Liver (tissue), 8 donors: ENCODE measurements at regions not wholly inside any gene's neighbourhood (a gene's known extent, or its start where the extent isn't known, plus 50 kb on each side); places are given as distances from the start of the nearest gene placed in this dataset.
A peak's percentile ranks its signal among the peaks of the same experiment; 100 is the strongest.

Experiments
- DNase-seq: peaks from one replicate; pipeline ENCODE4 v3.0.0-alpha.2; 2017; ENCODE audit warnings: low spot score
- H3K27ac ChIP-seq, 2 donors: one replicate each; pipeline ENCODE4 v1.7.0; 2013; ENCODE audit warnings: inconsistent platforms in 2 of 2, low read length in 2 of 2, control low read depth in 1 of 2, low read depth in 1 of 2, mild to moderate bottlenecking in 1 of 2
- H3K27me3 ChIP-seq, 4 donors: one replicate each; pipeline versions ENCODE4 v1.6.1 to v1.7.0; 2013; ENCODE audit warnings: low read length in 3 of 4, inconsistent platforms in 1 of 4, mild to moderate bottlenecking in 1 of 4, moderate library complexity in 1 of 4; ENCODE audit not compliant: control insufficient read depth in 4 of 4, insufficient read depth in 4 of 4
- H3K36me3 ChIP-seq, 4 donors: one replicate each; pipeline versions ENCODE4 v1.6.1 to v1.7.0; 2013; ENCODE audit warnings: low read length in 3 of 4, mild to moderate bottlenecking in 3 of 4, low read depth in 1 of 4, moderate library complexity in 1 of 4; ENCODE audit not compliant: control insufficient read depth in 4 of 4, insufficient read depth in 3 of 4
- H3K4me1 ChIP-seq, 4 donors: one replicate each; pipeline versions ENCODE4 v1.6.1 to v1.7.0; 2013; ENCODE audit warnings: low read length in 3 of 4, mild to moderate bottlenecking in 3 of 4, moderate library complexity in 1 of 4; ENCODE audit not compliant: control insufficient read depth in 4 of 4, insufficient read depth in 4 of 4
- H3K4me3 ChIP-seq, 3 donors: one replicate each; pipeline versions ENCODE4 v1.6.1 to v1.7.0; 2013; ENCODE audit warnings: low read length in 3 of 3, control low read depth in 1 of 3, low read depth in 1 of 3, mild to moderate bottlenecking in 1 of 3
- H3K9ac ChIP-seq, 2 donors: one replicate each; pipeline ENCODE4 v1.7.0; 2013; ENCODE audit warnings: low read length in 2 of 2, mild to moderate bottlenecking in 2 of 2, moderate library complexity in 2 of 2, control low read depth in 1 of 2, low read depth in 1 of 2
- H3K9me3 ChIP-seq, 4 donors: one replicate each; pipeline versions ENCODE4 v1.6.1 to v1.7.0; 2013; ENCODE audit warnings: low read length in 3 of 4; ENCODE audit not compliant: control insufficient read depth in 4 of 4
- ATF3 ChIP-seq: IDR thresholded peaks from 2 replicates; pipeline ENCODE4 v1.6.1; 2016; ENCODE audit warnings: antibody characterized with exemption
- EGR1 ChIP-seq, 2 donors: IDR thresholded peaks; 2 replicates each; pipeline ENCODE4 v1.6.1; 2016 to 2018; ENCODE audit warnings: antibody characterized with exemption in 2 of 2, low read depth in 2 of 2
- FOXA1 ChIP-seq: IDR thresholded peaks from 2 replicates; pipeline ENCODE4 v1.6.1; 2016; ENCODE audit warnings: antibody characterized with exemption
- FOXA2 ChIP-seq: IDR thresholded peaks from 2 replicates; pipeline ENCODE4 v1.6.1; 2016; ENCODE audit warnings: antibody characterized with exemption
- GABPA ChIP-seq, 2 donors: IDR thresholded peaks in 1 of 2; conservative IDR thresholded peaks in 1 of 2; 2 replicates each; pipeline ENCODE4 v1.6.1; 2016; ENCODE audit warnings: antibody characterized with exemption in 2 of 2, mild to moderate bottlenecking in 1 of 2, moderate library complexity in 1 of 2
- HNF4A ChIP-seq, 2 donors: conservative IDR thresholded peaks; 2 replicates each; pipeline ENCODE4 v1.6.1; 2016; ENCODE audit warnings: antibody characterized with exemption in 2 of 2, mild to moderate bottlenecking in 2 of 2
- HNF4G ChIP-seq: IDR thresholded peaks from 2 replicates; pipeline ENCODE4 v1.6.1; 2016; ENCODE audit warnings: antibody characterized with exemption
- JUND ChIP-seq, 2 donors: IDR thresholded peaks; 2 replicates each; pipeline ENCODE4 v1.6.1; 2016; ENCODE audit warnings: antibody characterized with exemption in 2 of 2
- NR2F2 ChIP-seq: IDR thresholded peaks from 2 replicates; pipeline ENCODE4 v1.6.1; 2016; ENCODE audit warnings: antibody characterized with exemption
- RAD21 ChIP-seq, 2 donors: IDR thresholded peaks; 2 replicates each; pipeline ENCODE4 v1.6.1; 2016; ENCODE audit warnings: antibody characterized with exemption in 2 of 2, mild to moderate bottlenecking in 2 of 2
- RXRA ChIP-seq, 2 donors: IDR thresholded peaks; 2 replicates each; pipeline ENCODE4 v1.6.1; 2017 to 2018; ENCODE audit warnings: antibody characterized with exemption in 2 of 2, mild to moderate bottlenecking in 1 of 2
- SP1 ChIP-seq: IDR thresholded peaks from 2 replicates; pipeline ENCODE4 v1.6.1; 2018; ENCODE audit warnings: antibody characterized with exemption, mild to moderate bottlenecking
- TAF1 ChIP-seq: conservative IDR thresholded peaks from 2 replicates; pipeline ENCODE4 v1.6.1; 2016; ENCODE audit warnings: antibody characterized with exemption, mild to moderate bottlenecking
- YY1 ChIP-seq: IDR thresholded peaks from 2 replicates; pipeline ENCODE4 v1.6.1; 2016; ENCODE audit warnings: antibody characterized with exemption, mild to moderate bottlenecking
- WGBS: extraction: QIAGEN DNeasy Blood & Tissue Kit; methylation state at CpG from one replicate; pipeline ENCODE4 v1.1.7; 2013; 5-methylcytosine and 5-hydroxymethylcytosine counted together
- TF ChIP-seq, protein P1 (sequence below): IDR thresholded peaks from 2 replicates; pipeline ENCODE4 v1.6.1; 2016; ENCODE audit warnings: antibody characterized with exemption, mild to moderate bottlenecking
- TF ChIP-seq, protein P2 (sequence below): IDR thresholded peaks from 2 replicates; pipeline ENCODE4 v1.6.1; 2016; ENCODE audit warnings: antibody characterized with exemption
- TF ChIP-seq, protein P3 (sequence below): fragments of 150-350 bp; IDR thresholded peaks from 2 replicates; pipeline ENCODE4 v1.5.1; 2017; ENCODE audit warnings: improper control_type of control experiment, low read depth, low read length; ENCODE audit not compliant: missing input control
- TF ChIP-seq, protein P4 (sequence below): IDR thresholded peaks from 2 replicates; pipeline ENCODE4 v1.6.1; 2016; ENCODE audit warnings: antibody characterized with exemption
- donor health status: healthy.
- donor health status: healthy.
- donor health status: healthy.
- donor health status: healthy.
- donor health status: healthy.

DNA sequence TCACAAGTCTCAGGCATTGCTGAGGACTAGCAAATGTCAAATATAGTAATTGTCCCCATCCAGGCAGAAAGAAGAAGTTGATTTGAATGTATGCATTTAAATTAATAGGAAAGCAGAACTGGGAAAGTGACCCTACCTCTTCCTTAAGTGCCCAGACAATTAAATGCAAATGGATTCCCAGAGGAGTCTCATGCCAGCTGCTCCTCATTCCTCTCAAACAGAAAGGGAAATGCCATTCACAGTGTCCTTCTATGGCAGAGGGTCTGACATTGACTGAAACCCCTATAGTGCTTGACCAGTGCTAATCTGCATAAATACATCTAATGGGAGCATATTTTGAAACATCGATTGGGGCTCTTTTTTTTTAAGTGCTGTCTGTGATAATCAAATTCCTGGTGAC, 292.4 kb upstream of the SEL1L start (continued):
- TF ChIP-seq, protein P1, sequence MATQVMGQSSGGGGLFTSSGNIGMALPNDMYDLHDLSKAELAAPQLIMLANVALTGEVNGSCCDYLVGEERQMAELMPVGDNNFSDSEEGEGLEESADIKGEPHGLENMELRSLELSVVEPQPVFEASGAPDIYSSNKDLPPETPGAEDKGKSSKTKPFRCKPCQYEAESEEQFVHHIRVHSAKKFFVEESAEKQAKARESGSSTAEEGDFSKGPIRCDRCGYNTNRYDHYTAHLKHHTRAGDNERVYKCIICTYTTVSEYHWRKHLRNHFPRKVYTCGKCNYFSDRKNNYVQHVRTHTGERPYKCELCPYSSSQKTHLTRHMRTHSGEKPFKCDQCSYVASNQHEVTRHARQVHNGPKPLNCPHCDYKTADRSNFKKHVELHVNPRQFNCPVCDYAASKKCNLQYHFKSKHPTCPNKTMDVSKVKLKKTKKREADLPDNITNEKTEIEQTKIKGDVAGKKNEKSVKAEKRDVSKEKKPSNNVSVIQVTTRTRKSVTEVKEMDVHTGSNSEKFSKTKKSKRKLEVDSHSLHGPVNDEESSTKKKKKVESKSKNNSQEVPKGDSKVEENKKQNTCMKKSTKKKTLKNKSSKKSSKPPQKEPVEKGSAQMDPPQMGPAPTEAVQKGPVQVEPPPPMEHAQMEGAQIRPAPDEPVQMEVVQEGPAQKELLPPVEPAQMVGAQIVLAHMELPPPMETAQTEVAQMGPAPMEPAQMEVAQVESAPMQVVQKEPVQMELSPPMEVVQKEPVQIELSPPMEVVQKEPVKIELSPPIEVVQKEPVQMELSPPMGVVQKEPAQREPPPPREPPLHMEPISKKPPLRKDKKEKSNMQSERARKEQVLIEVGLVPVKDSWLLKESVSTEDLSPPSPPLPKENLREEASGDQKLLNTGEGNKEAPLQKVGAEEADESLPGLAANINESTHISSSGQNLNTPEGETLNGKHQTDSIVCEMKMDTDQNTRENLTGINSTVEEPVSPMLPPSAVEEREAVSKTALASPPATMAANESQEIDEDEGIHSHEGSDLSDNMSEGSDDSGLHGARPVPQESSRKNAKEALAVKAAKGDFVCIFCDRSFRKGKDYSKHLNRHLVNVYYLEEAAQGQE, result no peak
- no peak for TF ChIP-seq SP1
- no peak for TF ChIP-seq RXRA (IDR thresholded peaks at IDR 0.05)
- no peak for TF ChIP-seq NR2F2
- no peak for TF ChIP-seq YY1
- no peak for TF ChIP-seq FOXA1
- TF ChIP-seq RAD21 (IDR thresholded peaks at IDR 0.05), result no peak
- no peak for TF ChIP-seq EGR1 (IDR thresholded peaks at IDR 0.05; ENCODE audit: low read depth in 2 of 2)

DNA sequence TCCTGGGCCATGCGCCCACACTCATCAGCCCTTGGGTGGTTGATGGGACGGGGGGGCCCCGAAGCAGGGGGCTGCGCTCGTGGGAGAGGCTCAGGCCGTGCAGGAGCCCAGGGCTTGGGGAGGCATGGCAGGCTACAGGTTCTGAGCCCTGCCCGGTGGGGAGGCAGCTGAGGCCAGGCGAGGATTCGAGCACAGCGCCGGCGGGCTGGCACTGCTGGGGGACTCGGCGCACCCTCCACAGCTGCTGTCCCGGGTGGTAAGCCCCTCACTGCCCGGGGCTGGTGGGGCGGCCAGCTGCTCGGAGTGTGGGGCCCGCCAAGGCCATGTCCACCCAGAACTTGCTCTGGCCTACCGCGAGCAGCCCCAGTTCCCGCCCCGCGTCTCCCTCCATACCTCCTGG, 295.8 kb upstream of the SEL1L start:
- DNase-seq, result no peak
- WGBS, result 95% methylated on average over 24 of the region's 24 CpGs
- H3K4me3 ChIP-seq, result no peak overlapping the region
- no peak overlapping the region for H3K27ac ChIP-seq
- H3K9me3 ChIP-seq, result peaks cover 0 to 3% (median 0%) of the 10 kb centered on the region in 4 donors
- no peaks in the 10 kb centered on the region for H3K4me1 ChIP-seq
- H3K9ac ChIP-seq, result no peak overlapping the region
- no peaks in the 10 kb centered on the region for H3K36me3 ChIP-seq
- no peaks in the 10 kb centered on the region for H3K27me3 ChIP-seq
- TF ChIP-seq JUND (IDR thresholded peaks at IDR 0.05), result no peak

GRCh38 chr14:81831128-81831820, 297.6 kb upstream of the SEL1L start:
- no peak for DNase-seq
- H3K36me3 ChIP-seq, result no peaks in the 10 kb centered on the region
- H3K4me1 ChIP-seq, result no peaks in the 10 kb centered on the region
- no peaks in the 10 kb centered on the region for H3K27me3 ChIP-seq
- no peak overlapping the region for H3K27ac ChIP-seq
- TF ChIP-seq FOXA1, result no peak
- TF ChIP-seq HNF4G, result no peak
- TF ChIP-seq, protein P1, result no peak
- no peak for TF ChIP-seq EGR1 (IDR thresholded peaks at IDR 0.05; ENCODE audit: low read depth in 2 of 2)
- no peak for TF ChIP-seq GABPA (IDR thresholded peaks at IDR 0.05 in 1 of 2, conservative IDR thresholded peaks at IDR 0.05 in 1 of 2)
- TF ChIP-seq JUND (IDR thresholded peaks at IDR 0.05), result peak in 1 of 2 donors; percentile 49
- peak; percentile 25 to 39 for TF ChIP-seq RAD21 (IDR thresholded peaks at IDR 0.05)
- TF ChIP-seq, protein P2, sequence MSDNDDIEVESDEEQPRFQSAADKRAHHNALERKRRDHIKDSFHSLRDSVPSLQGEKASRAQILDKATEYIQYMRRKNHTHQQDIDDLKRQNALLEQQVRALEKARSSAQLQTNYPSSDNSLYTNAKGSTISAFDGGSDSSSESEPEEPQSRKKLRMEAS, result no peak
- TF ChIP-seq RXRA (IDR thresholded peaks at IDR 0.05), result peak in 1 of 2 donors; percentile 55
- TF ChIP-seq TAF1, result no peak
- peak in 1 of 2 donors; percentile 60 for TF ChIP-seq HNF4A (conservative IDR thresholded peaks at IDR 0.05)
- TF ChIP-seq, protein P3, sequence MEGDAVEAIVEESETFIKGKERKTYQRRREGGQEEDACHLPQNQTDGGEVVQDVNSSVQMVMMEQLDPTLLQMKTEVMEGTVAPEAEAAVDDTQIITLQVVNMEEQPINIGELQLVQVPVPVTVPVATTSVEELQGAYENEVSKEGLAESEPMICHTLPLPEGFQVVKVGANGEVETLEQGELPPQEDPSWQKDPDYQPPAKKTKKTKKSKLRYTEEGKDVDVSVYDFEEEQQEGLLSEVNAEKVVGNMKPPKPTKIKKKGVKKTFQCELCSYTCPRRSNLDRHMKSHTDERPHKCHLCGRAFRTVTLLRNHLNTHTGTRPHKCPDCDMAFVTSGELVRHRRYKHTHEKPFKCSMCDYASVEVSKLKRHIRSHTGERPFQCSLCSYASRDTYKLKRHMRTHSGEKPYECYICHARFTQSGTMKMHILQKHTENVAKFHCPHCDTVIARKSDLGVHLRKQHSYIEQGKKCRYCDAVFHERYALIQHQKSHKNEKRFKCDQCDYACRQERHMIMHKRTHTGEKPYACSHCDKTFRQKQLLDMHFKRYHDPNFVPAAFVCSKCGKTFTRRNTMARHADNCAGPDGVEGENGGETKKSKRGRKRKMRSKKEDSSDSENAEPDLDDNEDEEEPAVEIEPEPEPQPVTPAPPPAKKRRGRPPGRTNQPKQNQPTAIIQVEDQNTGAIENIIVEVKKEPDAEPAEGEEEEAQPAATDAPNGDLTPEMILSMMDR, result no peak
- TF ChIP-seq NR2F2, result no peak
- TF ChIP-seq, protein P4, sequence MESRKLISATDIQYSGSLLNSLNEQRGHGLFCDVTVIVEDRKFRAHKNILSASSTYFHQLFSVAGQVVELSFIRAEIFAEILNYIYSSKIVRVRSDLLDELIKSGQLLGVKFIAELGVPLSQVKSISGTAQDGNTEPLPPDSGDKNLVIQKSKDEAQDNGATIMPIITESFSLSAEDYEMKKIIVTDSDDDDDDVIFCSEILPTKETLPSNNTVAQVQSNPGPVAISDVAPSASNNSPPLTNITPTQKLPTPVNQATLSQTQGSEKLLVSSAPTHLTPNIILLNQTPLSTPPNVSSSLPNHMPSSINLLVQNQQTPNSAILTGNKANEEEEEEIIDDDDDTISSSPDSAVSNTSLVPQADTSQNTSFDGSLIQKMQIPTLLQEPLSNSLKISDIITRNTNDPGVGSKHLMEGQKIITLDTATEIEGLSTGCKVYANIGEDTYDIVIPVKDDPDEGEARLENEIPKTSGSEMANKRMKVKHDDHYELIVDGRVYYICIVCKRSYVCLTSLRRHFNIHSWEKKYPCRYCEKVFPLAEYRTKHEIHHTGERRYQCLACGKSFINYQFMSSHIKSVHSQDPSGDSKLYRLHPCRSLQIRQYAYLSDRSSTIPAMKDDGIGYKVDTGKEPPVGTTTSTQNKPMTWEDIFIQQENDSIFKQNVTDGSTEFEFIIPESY, result no peak
- no peak for TF ChIP-seq SP1
- TF ChIP-seq YY1, result peak; percentile 30
- TF ChIP-seq FOXA2, result peak; percentile 12
- TF ChIP-seq ATF3, result peak; percentile 82
- WGBS, result 55% methylated on average over 4 of the region's 4 CpGs
- no peak overlapping the region for H3K9ac ChIP-seq
- peaks cover 0 to 7% (median 1%) of the 10 kb centered on the region in 4 donors for H3K9me3 ChIP-seq
- H3K4me3 ChIP-seq, result no peak overlapping the region
